Endodermal cell (in vitro differentiated cells): ENCODE measurements at regions not wholly inside any gene's neighbourhood (a gene's known extent, or its start where the extent isn't known, plus 50 kb on each side); places are given as distances from the start of the nearest gene placed in this dataset.

Experiments used
- DNase-seq: peaks from one replicate; pipeline ENCODE4 v3.0.0-alpha.2; 2017
- H3K27ac ChIP-seq: 2 replicates; pipeline ENCODE4 v1.5.1; 2013; ENCODE audit warnings: mild to moderate bottlenecking, low read depth, low read length, moderate library complexity
- H3K27me3 ChIP-seq: 2 replicates; pipeline ENCODE4 v1.6.1; 2013; ENCODE audit warnings: mild to moderate bottlenecking, low read length, moderate library complexity; ENCODE audit not compliant: insufficient read depth, control insufficient read depth, poor library complexity, severe bottlenecking
- H3K36me3 ChIP-seq: 2 replicates; pipeline ENCODE4 v1.7.0; 2013; ENCODE audit warnings: mild to moderate bottlenecking, low read length, moderate library complexity; ENCODE audit not compliant: control insufficient read depth, insufficient read depth
- H3K4me1 ChIP-seq: one replicate; pipeline ENCODE4 v1.7.0; 2013; ENCODE audit warnings: low read length; ENCODE audit not compliant: control insufficient read depth, insufficient read depth
- H3K4me3 ChIP-seq: 2 replicates; pipeline ENCODE4 v1.5.1; 2013; ENCODE audit warnings: mild to moderate bottlenecking, low read length, moderate library complexity
- H3K9ac ChIP-seq: 2 replicates; pipeline ENCODE4 v1.6.1; 2013; ENCODE audit warnings: mild to moderate bottlenecking, low read length, moderate library complexity; ENCODE audit not compliant: poor library complexity, severe bottlenecking; ENCODE audit errors: extremely low read depth
- H3K9me3 ChIP-seq: 2 replicates; pipeline ENCODE4 v1.6.1; 2013; ENCODE audit warnings: mild to moderate bottlenecking, low read length, moderate library complexity; ENCODE audit not compliant: control insufficient read depth
- H3K27ac Mint-ChIP-seq: 2 replicates; pipeline ENCODE4 v1.8.0; 2020; ENCODE audit warnings: mixed read lengths
- H3K27me3 Mint-ChIP-seq: 2 replicates; pipeline ENCODE4 v1.8.0; 2021; ENCODE audit warnings: mild to moderate bottlenecking, mixed read lengths; ENCODE audit not compliant: insufficient read depth
- H3K36me3 Mint-ChIP-seq: 2 replicates; pipeline ENCODE4 v1.8.0; 2020; ENCODE audit warnings: low read depth, mixed read lengths
- H3K4me1 Mint-ChIP-seq: 2 replicates; pipeline ENCODE4 v1.8.0; 2020; ENCODE audit warnings: mixed read lengths
- H3K4me3 Mint-ChIP-seq: 2 replicates; pipeline ENCODE4 v1.8.0; 2020; ENCODE audit warnings: mild to moderate bottlenecking, moderate library complexity, mixed read lengths
- H3K9me3 Mint-ChIP-seq: 2 replicates; pipeline ENCODE4 v1.8.0; 2020; ENCODE audit warnings: mild to moderate bottlenecking, mixed read lengths
- CTCF ChIP-seq: fragments of 200-600 bp; sonication (generic); conservative IDR thresholded peaks from 2 replicates; pipeline ENCODE4 v1.5.0; 2021; ENCODE audit warnings: antibody characterized with exemption, mild to moderate bottlenecking
- WGBS, 2 experiments: methylation state at CpG; one replicate each; pipeline versions ENCODE4 v1.1.5 to v1.1.7; 2013; ENCODE audit warnings: missing lambda C conversion rate in 2 of 2, mixed read lengths in 1 of 2; ENCODE audit not compliant: insufficient coverage in 1 of 2, insufficient read length in 1 of 2; 5-methylcytosine and 5-hydroxymethylcytosine counted together

GRCh38 chr4:152193059-152193458 lies 342.8 kb downstream of the FBXW7 start:
- Histone ChIP-seq H3K4me3 (no peak overlapping the region), H3K36me3 (no peaks in the 10 kb centered on the region), H3K27ac (no peak overlapping the region), H3K27me3 (no peaks in the 10 kb centered on the region), H3K9ac (no peak overlapping the region), H3K4me1 (no peaks in the 10 kb centered on the region), H3K9me3 (no peaks in the 10 kb centered on the region)
- no peak overlapping the region for H3K4me3 Mint-ChIP-seq
- 83 to 97% methylated on average over 2 of the region's 2 CpGs for WGBS, 2 experiments
- H3K27ac Mint-ChIP-seq, result no peak overlapping the region
- H3K27me3 Mint-ChIP-seq, result no peaks in the 10 kb centered on the region
- no peak for TF ChIP-seq CTCF
- H3K36me3 Mint-ChIP-seq, result no peaks in the 10 kb centered on the region
- DNase-seq, result no peak
- H3K9me3 Mint-ChIP-seq, result peaks cover 4% of the 10 kb centered on the region
- H3K4me1 Mint-ChIP-seq, result no peaks in the 10 kb centered on the region

- H3K27ac Mint-ChIP-seq, result no peak overlapping the region
- H3K27me3 ChIP-seq, result no peaks in the 10 kb centered on the region
- H3K27me3 Mint-ChIP-seq, result no peaks in the 10 kb centered on the region
- no peak for DNase-seq
- H3K4me3 Mint-ChIP-seq, result no peak overlapping the region
- H3K4me1 ChIP-seq, result no peaks in the 10 kb centered on the region
- peaks cover 4% of the 10 kb centered on the region for H3K9me3 Mint-ChIP-seq
- H3K9ac ChIP-seq, result no peak overlapping the region
- H3K36me3 ChIP-seq, result no peaks in the 10 kb centered on the region
- WGBS, 2 experiments, result 90 to 94% methylated on average over 7 of the region's 7 CpGs
- H3K36me3 Mint-ChIP-seq, result no peaks in the 10 kb centered on the region
- no peaks in the 10 kb centered on the region for H3K9me3 ChIP-seq
- no peak overlapping the region for H3K27ac ChIP-seq
- H3K4me3 ChIP-seq, result no peak overlapping the region
- H3K4me1 Mint-ChIP-seq, result no peaks in the 10 kb centered on the region
- TF ChIP-seq CTCF, result no peak
Measured at GRCh38 chr4:152190907-152191306, 345.0 kb downstream of the FBXW7 start.

- H3K4me3 ChIP-seq, result no peak overlapping the region
- Mint-ChIP-seq H3K4me1 (no peaks in the 10 kb centered on the region), H3K27me3 (no peaks in the 10 kb centered on the region), H3K27ac (no peak overlapping the region), H3K9me3 (no peaks in the 10 kb centered on the region), H3K36me3 (no peaks in the 10 kb centered on the region), H3K4me3 (no peak overlapping the region)
- H3K27me3 ChIP-seq, result no peaks in the 10 kb centered on the region
- DNase-seq, result no peak
- no peak for TF ChIP-seq CTCF
- H3K27ac ChIP-seq, result peak overlapping the region; percentile 79
- no peaks in the 10 kb centered on the region for H3K36me3 ChIP-seq
- no peak overlapping the region for H3K9ac ChIP-seq
- H3K9me3 ChIP-seq, result no peaks in the 10 kb centered on the region
- no peaks in the 10 kb centered on the region for H3K4me1 ChIP-seq
- 84 to 88% methylated on average over 4 of the region's 4 CpGs for WGBS, 2 experiments
Measured at GRCh38 chr4:152189451-152190179, 346.3 kb downstream of the FBXW7 start.
